Activated CD4-positive, alpha-beta T cell treated with anti-CD3 and anti-CD28 coated beads, Interleukin-2, amount 50 U/mL, for 24 hours (primary cell): ENCODE measurements at regions not wholly inside any gene's neighbourhood (a gene's known extent, or its start where the extent isn't known, plus 50 kb on each side); places are given as distances from the start of the nearest gene placed in this dataset.

ENCODE experiments used
- DNase-seq, 2 donors: peaks; one replicate each; pipeline ENCODE4 v3.0.0-alpha.2; 2020; ENCODE audit warnings: low read depth in 1 of 2, low spot score in 1 of 2

GRCh38 chr20:21033817-21034216, 72.3 kb downstream of the LINC00237 start:
- no peak for DNase-seq

GRCh38 chr20:21031666-21032065, 74.5 kb downstream of the LINC00237 start:
- no peak for DNase-seq

- no peak for DNase-seq
Observed at GRCh38 chr20:21029341-21029740, 76.8 kb downstream of the LINC00237 start.

GRCh38 chr20:21028921-21029320, 77.2 kb downstream of the LINC00237 start:
- no peak for DNase-seq

- DNase-seq = no peak
Observed at GRCh38 chr20:21028436-21028835, 77.7 kb downstream of the LINC00237 start.

- DNase-seq = no peak
Observed at GRCh38 chr20:21027569-21027968, 78.6 kb downstream of the LINC00237 start.

GRCh38 chr20:21026951-21027350, 79.2 kb downstream of the LINC00237 start:
- DNase-seq = no peak

- DNase-seq = no peak
Observed at GRCh38 chr20:21024420-21024819, 81.7 kb downstream of the LINC00237 start.

GRCh38 chr20:21022925-21023324, 83.2 kb downstream of the LINC00237 start:
- DNase-seq = no peak

GRCh38 chr20:21021472-21021790, 84.7 kb downstream of the LINC00237 start:
- no peak for DNase-seq

- DNase-seq = no peak
Observed at GRCh38 chr20:21020659-21021471, 85.3 kb downstream of the LINC00237 start.

- no peak for DNase-seq
Observed at GRCh38 chr20:21019814-21020658, 86.1 kb downstream of the LINC00237 start.

- no peak for DNase-seq
Observed at GRCh38 chr20:21019468-21019813, 86.7 kb downstream of the LINC00237 start.

GRCh38 chr20:21018576-21018975, 87.6 kb downstream of the LINC00237 start:
- DNase-seq = no peak

- DNase-seq = no peak
Observed at GRCh38 chr20:21017528-21018085, 88.6 kb downstream of the LINC00237 start.

GRCh38 chr20:21016751-21017150, 89.4 kb downstream of the LINC00237 start:
- DNase-seq = no peak

GRCh38 chr20:21014528-21014927, 91.6 kb downstream of the LINC00237 start:
- DNase-seq = no peak

- DNase-seq = no peak
Observed at GRCh38 chr20:21008951-21009350, 97.2 kb downstream of the LINC00237 start.

- DNase-seq = no peak
Observed at GRCh38 chr20:21006611-21007010, 99.5 kb downstream of the LINC00237 start.

GRCh38 chr20:21004386-21005076, 101.6 kb downstream of the LINC00237 start:
- DNase-seq = no peak

- no peak for DNase-seq
Observed at GRCh38 chr20:21003902-21004301, 102.3 kb downstream of the LINC00237 start.

- no peak for DNase-seq
Observed at GRCh38 chr20:21002486-21002885, 103.7 kb downstream of the LINC00237 start.
